GM12878 (cell line): ENCODE measurements at regions not wholly inside any gene's neighbourhood (a gene's known extent, or its start where the extent isn't known, plus 50 kb on each side); places are given as distances from the start of the nearest gene placed in this dataset.

Experiments
- ATAC-seq: fragments of 200-7000 bp; cut with Tn5 transposase; 3 replicates; pipeline ENCODE4 v1.9.1; 2020; ENCODE audit warnings: mild to moderate bottlenecking, moderate library complexity
- BruUV-seq: library from RNA; stranded (reverse); fragments of 400-500 nt; replicated peaks from 2 replicates; lab custom pipeline; 2021; lab: Mats Ljungman, UMichigan
- CTCF ChIA-PET: fragments of 300-600 bp; sonication (Branson Sonifier 250); formaldehyde crosslinking; extraction: SDS; loops from one replicate; lab custom pipeline; 2021; ENCODE audit warnings: inconsistent platforms; lab: Yijun Ruan, JAX
- POLR2A ChIA-PET: fragments of 350-600 bp; formaldehyde crosslinking; extraction: SDS; loops from one replicate; lab custom pipeline; 2021; ENCODE audit warnings: inconsistent platforms; lab: Charles Lee
- RAD21 ChIA-PET: fragments of 300-600 bp; sonication (Branson Sonifier 250); formaldehyde crosslinking; loops from one replicate; lab custom pipeline; 2023; ENCODE audit warnings: antibody characterized with exemption; ENCODE audit not compliant: unreplicated experiment; lab: Charles Lee
- SMC1A ChIA-PET: fragments of 300-600 bp; sonication (Branson Sonifier 250); formaldehyde crosslinking; loops from one replicate; lab custom pipeline; 2023; ENCODE audit not compliant: unreplicated experiment, uncharacterized antibody; lab: Charles Lee
- DNase-seq: peaks from one replicate; pipeline ENCODE4 v3.0.0-alpha.2; 2011; ENCODE audit warnings: low read depth, low spot score
- FAIRE-seq: peaks from 3 replicates; lab custom pipeline; 2011; peaks lifted over from hg19 to GRCh38; lab: Jason Lieb, UNC
- H2AFZ ChIP-seq: 2 replicates; pipeline ENCODE4 v1.6.0; 2011; ENCODE audit warnings: low read depth, low read length, control low read depth; ENCODE audit not compliant: control insufficient read depth
- H3K27ac ChIP-seq: 2 replicates; pipeline ENCODE4 v1.5.1; 2011; ENCODE audit warnings: control low read depth; ENCODE audit not compliant: control insufficient read depth, insufficient read depth
- H3K27me3 ChIP-seq, 2 experiments: replicated peaks in 1 of 2; 2 replicates each; pipeline versions ENCODE4 v1.6.0 to v1.6.1; 2011; ENCODE audit warnings: low read length in 1 of 2; ENCODE audit not compliant: control insufficient read depth in 2 of 2, insufficient read depth in 2 of 2
- H3K36me3 ChIP-seq, 2 experiments: 2 replicates each; pipeline ENCODE4 v1.5.1; 2011; ENCODE audit warnings: low read length in 1 of 2; ENCODE audit not compliant: control insufficient read depth in 2 of 2, insufficient read depth in 2 of 2
- H3K4me1 ChIP-seq: 2 replicates; pipeline ENCODE4 v1.6.1; 2011; ENCODE audit warnings: mild to moderate bottlenecking, low read length, moderate library complexity, mixed read lengths; ENCODE audit not compliant: control insufficient read depth, insufficient read depth
- H3K4me2 ChIP-seq: 2 replicates; pipeline ENCODE4 v1.6.0; 2011; ENCODE audit warnings: control low read depth; ENCODE audit not compliant: control insufficient read depth, insufficient read depth
- H3K4me3 ChIP-seq: fragments of 200-600 bp; sonication (generic); 2 replicates; pipeline ENCODE4 v1.5.1; 2016
- H3K79me2 ChIP-seq: 2 replicates; pipeline ENCODE4 v1.6.0; 2011; ENCODE audit warnings: low read length; ENCODE audit not compliant: control insufficient read depth, insufficient read depth
- H3K9ac ChIP-seq: 2 replicates; pipeline ENCODE4 v1.8.0; 2011; ENCODE audit warnings: low read length, control low read depth, mixed read lengths; ENCODE audit not compliant: control insufficient read depth, insufficient read depth
- H3K9me3 ChIP-seq: replicated peaks from 3 replicates; pipeline ENCODE4 v1.5.1; 2011; ENCODE audit warnings: mild to moderate bottlenecking, low read length; ENCODE audit not compliant: control insufficient read depth, insufficient read depth
- H4K20me1 ChIP-seq: 2 replicates; pipeline ENCODE4 v1.6.0; 2011; ENCODE audit not compliant: control insufficient read depth, insufficient read depth
- BRCA1 ChIP-seq: IDR thresholded peaks from 2 replicates; pipeline ENCODE4 v1.6.1; 2011; ENCODE audit warnings: low read depth, low read length, improper control_type of control experiment
- DPF2 ChIP-seq: fragments of 450-650 bp; IDR thresholded peaks from 2 replicates; pipeline ENCODE4 v1.6.1; 2017; ENCODE audit warnings: mild to moderate bottlenecking
- EED ChIP-seq: sonication (generic); IDR thresholded peaks from 2 replicates; pipeline ENCODE4 v1.6.1; 2016; ENCODE audit warnings: antibody characterized with exemption, low read depth
- EGR1 ChIP-seq, 2 experiments: IDR thresholded peaks; 1 replicate in 1 of 2; 2 replicates in 1 of 2; pipeline ENCODE4 v1.6.1; 2011 to 2012; ENCODE audit warnings: low read depth in 2 of 2, low read length in 2 of 2, borderline replicate concordance in 1 of 2, mild to moderate bottlenecking in 1 of 2, moderate library complexity in 1 of 2
- EP300 ChIP-seq, 2 experiments: fragments of 150-350 bp in 1 of 2; IDR thresholded peaks; 2 replicates each; pipeline ENCODE4 v1.6.1; 2011 to 2012; ENCODE audit warnings: low read depth in 2 of 2, low read length in 2 of 2, borderline replicate concordance in 1 of 2, improper control_type of control experiment in 1 of 2, inconsistent platforms in 1 of 2; ENCODE audit not compliant: control insufficient read depth in 1 of 2
- HDAC6 ChIP-seq: fragments of 200-600 bp; sonication (generic); IDR thresholded peaks from one replicate; pipeline ENCODE4 v1.8.0; 2017; ENCODE audit warnings: antibody characterized with exemption; ENCODE audit not compliant: unreplicated experiment
- IKZF2 ChIP-seq, 2 experiments: fragments of 450-650 bp; IDR thresholded peaks; 2 replicates each; pipeline ENCODE4 v1.6.1; 2017; ENCODE audit warnings: mild to moderate bottlenecking in 2 of 2, moderate library complexity in 2 of 2
- LARP7 ChIP-seq: fragments of 450-650 bp; IDR thresholded peaks from 2 replicates; pipeline ENCODE4 v1.6.1; 2017; ENCODE audit warnings: mild to moderate bottlenecking
- MYB ChIP-seq: fragments of 150-350 bp; IDR thresholded peaks from 2 replicates; pipeline ENCODE4 v1.6.1; 2014; ENCODE audit warnings: mild to moderate bottlenecking, low read depth, low read length, borderline replicate concordance
- NFIC ChIP-seq: IDR thresholded peaks from 2 replicates; pipeline ENCODE4 v1.6.1; 2012; ENCODE audit warnings: low read depth, mild to moderate bottlenecking, inconsistent platforms, low read length, moderate library complexity
- POLR2AphosphoS2 ChIP-seq: IDR thresholded peaks from 2 replicates; pipeline ENCODE4 v1.6.1; 2011; ENCODE audit warnings: low read depth, mild to moderate bottlenecking, low read length, improper control_type of control experiment, moderate library complexity
- SIX5 ChIP-seq: IDR thresholded peaks from 2 replicates; pipeline ENCODE4 v1.6.1; 2011; ENCODE audit warnings: mild to moderate bottlenecking, low read depth, low read length, moderate library complexity; ENCODE audit not compliant: severe bottlenecking
- ZBTB11 ChIP-seq: fragments of 450-650 bp; formaldehyde crosslinking; IDR thresholded peaks from 2 replicates; pipeline ENCODE4 v1.5.0; 2022; ENCODE audit warnings: mild to moderate bottlenecking, missing genetic modification characterization
- ZNF384 ChIP-seq: IDR thresholded peaks from 2 replicates; pipeline ENCODE4 v1.6.1; 2012; ENCODE audit warnings: low read depth, mild to moderate bottlenecking, low read length, improper control_type of control experiment, borderline replicate concordance
- WGBS: methylation state at CpG from one replicate; pipeline ENCODE4 v1.1.6; 2016; ENCODE audit warnings: low lambda C conversion rate; ENCODE audit not compliant: insufficient replicate concordance, insufficient coverage; ENCODE audit errors: missing lambda C conversion rate; 5-methylcytosine and 5-hydroxymethylcytosine counted together
- in situ Hi-C: fragments of 300-500 bp; cut with MboI; formaldehyde crosslinking; loops from 9 replicates; pipeline ENCODE4 v1.14.3; 2018; ENCODE audit warnings: mixed read lengths
- intact Hi-C: fragments of 100-400 bp; cut with micrococcal nuclease; formaldehyde crosslinking; loops from one replicate; pipeline ENCODE4 v1.14.2; 2022; ENCODE audit not compliant: unreplicated experiment
- TF ChIP-seq, protein P1 (sequence below): fragments of 450-650 bp; IDR thresholded peaks from 2 replicates; pipeline ENCODE4 v1.6.1; 2014; ENCODE audit warnings: mild to moderate bottlenecking
- TF ChIP-seq, protein P2 (sequence below): fragments of 450-650 bp; IDR thresholded peaks from 2 replicates; pipeline ENCODE4 v1.6.1; 2018; ENCODE audit warnings: mild to moderate bottlenecking, low read depth, moderate library complexity; ENCODE audit not compliant: partially characterized antibody

DNA sequence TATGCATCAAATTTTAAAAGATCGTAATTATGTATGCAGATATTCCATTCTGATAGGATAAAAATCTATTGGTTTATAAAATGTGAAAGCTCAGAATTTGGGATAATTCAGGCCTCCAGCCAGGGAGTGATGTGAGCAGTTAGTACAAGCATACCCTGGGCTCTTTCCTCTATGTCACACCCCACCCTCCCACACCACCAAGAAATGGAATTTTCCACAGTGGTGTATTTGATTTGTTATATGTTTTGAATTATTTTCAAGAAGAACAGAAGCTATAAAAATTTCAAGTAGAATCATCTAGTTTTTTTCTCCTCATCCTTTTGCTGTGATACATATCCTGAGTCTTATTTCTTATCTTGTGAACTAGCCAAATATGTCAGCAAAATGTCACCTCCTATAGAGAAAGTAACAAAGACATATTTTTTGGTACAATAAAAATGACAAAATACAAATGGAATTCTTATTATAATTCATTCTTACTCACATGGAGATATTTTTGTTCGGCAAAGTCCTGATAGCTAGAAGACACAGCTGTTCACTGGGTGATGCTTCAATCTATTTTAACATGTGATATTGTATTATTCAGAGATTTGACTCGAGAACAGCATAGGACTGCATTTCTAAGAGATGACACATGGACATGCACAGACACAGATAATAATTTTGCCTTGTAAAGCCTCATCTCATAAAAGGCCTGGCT is 61.2 kb upstream of the FRY start:
- WGBS = 48% methylated on average over 3 of the region's 3 CpGs
- FAIRE-seq = no peak
- no peaks in the 10 kb centered on the region for H3K27me3 ChIP-seq
- H2AFZ ChIP-seq = no peak overlapping the region
- no peaks in the 10 kb centered on the region for H4K20me1 ChIP-seq
- H3K4me2 ChIP-seq = no peak overlapping the region
- ChIA-PET RAD21 (interaction anchor here (0.7 to 1.7 kb wide), 3 partner anchors 15 to 60 kb away, joined by 3 to 5 read pairs (median 3); no protein-coding TSS in a partner anchor), POLR2A (interaction anchor here (0.9 to 1.1 kb wide), 2 partner anchors 21 to 60 kb away, joined by 3 read pairs; no protein-coding TSS in a partner anchor), CTCF (interaction anchor here (1.2 to 3.9 kb wide), 2 partner anchors 23 to 61 kb away, joined by 3 to 16 read pairs; no protein-coding TSS in a partner anchor), SMC1A (interaction anchor here (1.0 to 2.4 kb wide), 2 partner anchors 17 to 60 kb away, joined by 4 to 8 read pairs; no protein-coding TSS in a partner anchor)
- no peaks in the 10 kb centered on the region for H3K9me3 ChIP-seq
- H3K4me1 ChIP-seq = peaks cover 16% of the 10 kb centered on the region
- H3K4me3 ChIP-seq = no peak overlapping the region
- H3K79me2 ChIP-seq = no peaks in the 10 kb centered on the region
- in situ Hi-C loops (loop anchor here (5.0 kb wide), 1 partner anchor 52 kb away; no protein-coding TSS in a partner anchor), intact Hi-C loops (no loop called here)
- no TSS peak for BruUV-seq
- no peak overlapping the region for H3K9ac ChIP-seq
- H3K36me3 ChIP-seq = no peaks in the 10 kb centered on the region
- no peak for DNase-seq
- no peak for ATAC-seq
- no peak overlapping the region for H3K27ac ChIP-seq
- TF ChIP-seq ZNF384 (no peak), NFIC (no peak), ZBTB11 (no peak), EED (no peak), SIX5 (no peak), BRCA1 (no peak), POLR2AphosphoS2 (no peak), DPF2 (no peak), MYB (no peak), HDAC6 (no peak), IKZF2 (IDR thresholded peaks at IDR 0.05) (no peak), EP300 (IDR thresholded peaks at IDR 0.05; ENCODE audit: borderline replicate concordance in 1 of 2, control insufficient read depth in 1 of 2, low read depth in 2 of 2, low read length in 2 of 2) (no peak), LARP7 (no peak), EGR1 (IDR thresholded peaks at IDR 0.05; ENCODE audit: borderline replicate concordance in 1 of 2, low read depth in 2 of 2, low read length in 2 of 2) (no peak)
- TF ChIP-seq, protein P1, sequence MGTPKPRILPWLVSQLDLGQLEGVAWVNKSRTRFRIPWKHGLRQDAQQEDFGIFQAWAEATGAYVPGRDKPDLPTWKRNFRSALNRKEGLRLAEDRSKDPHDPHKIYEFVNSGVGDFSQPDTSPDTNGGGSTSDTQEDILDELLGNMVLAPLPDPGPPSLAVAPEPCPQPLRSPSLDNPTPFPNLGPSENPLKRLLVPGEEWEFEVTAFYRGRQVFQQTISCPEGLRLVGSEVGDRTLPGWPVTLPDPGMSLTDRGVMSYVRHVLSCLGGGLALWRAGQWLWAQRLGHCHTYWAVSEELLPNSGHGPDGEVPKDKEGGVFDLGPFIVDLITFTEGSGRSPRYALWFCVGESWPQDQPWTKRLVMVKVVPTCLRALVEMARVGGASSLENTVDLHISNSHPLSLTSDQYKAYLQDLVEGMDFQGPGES = no peak
- TF ChIP-seq, protein P2, sequence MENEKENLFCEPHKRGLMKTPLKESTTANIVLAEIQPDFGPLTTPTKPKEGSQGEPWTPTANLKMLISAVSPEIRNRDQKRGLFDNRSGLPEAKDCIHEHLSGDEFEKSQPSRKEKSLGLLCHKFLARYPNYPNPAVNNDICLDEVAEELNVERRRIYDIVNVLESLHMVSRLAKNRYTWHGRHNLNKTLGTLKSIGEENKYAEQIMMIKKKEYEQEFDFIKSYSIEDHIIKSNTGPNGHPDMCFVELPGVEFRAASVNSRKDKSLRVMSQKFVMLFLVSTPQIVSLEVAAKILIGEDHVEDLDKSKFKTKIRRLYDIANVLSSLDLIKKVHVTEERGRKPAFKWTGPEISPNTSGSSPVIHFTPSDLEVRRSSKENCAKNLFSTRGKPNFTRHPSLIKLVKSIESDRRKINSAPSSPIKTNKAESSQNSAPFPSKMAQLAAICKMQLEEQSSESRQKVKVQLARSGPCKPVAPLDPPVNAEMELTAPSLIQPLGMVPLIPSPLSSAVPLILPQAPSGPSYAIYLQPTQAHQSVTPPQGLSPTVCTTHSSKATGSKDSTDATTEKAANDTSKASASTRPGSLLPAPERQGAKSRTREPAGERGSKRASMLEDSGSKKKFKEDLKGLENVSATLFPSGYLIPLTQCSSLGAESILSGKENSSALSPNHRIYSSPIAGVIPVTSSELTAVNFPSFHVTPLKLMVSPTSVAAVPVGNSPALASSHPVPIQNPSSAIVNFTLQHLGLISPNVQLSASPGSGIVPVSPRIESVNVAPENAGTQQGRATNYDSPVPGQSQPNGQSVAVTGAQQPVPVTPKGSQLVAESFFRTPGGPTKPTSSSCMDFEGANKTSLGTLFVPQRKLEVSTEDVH = no peak
